ENCODE measurements at regions not wholly inside any gene's neighbourhood (a gene's known extent, or its start where the extent isn't known, plus 50 kb on each side); places are given as distances from the start of the nearest gene placed in this dataset.
"Not testable (repeated sequence)": the region's sequence is repeated elsewhere in the genome, so short reads cannot be mapped to it uniquely, and the experiment has no call there.

- DNase-seq = no peak
Observed at GRCh38 chr13:33634546-33634982, 183.4 kb upstream of the RFC3 start.

- no peak for DNase-seq
Observed at GRCh38 chr13:33636243-33636642, 181.7 kb upstream of the RFC3 start.

- no peak for DNase-seq
Observed at GRCh38 chr13:33636955-33637670, 180.8 kb upstream of the RFC3 start.

GRCh38 chr13:33637978-33638743 lies 179.8 kb upstream of the RFC3 start:
- DNase-seq = no peak

- DNase-seq = no peak
Observed at GRCh38 chr13:33639158-33639557, 178.8 kb upstream of the RFC3 start.

- DNase-seq = no peak
Observed at GRCh38 chr13:33639626-33640080, 178.3 kb upstream of the RFC3 start.

- DNase-seq = no peak
Observed at GRCh38 chr13:33640832-33641231, 177.1 kb upstream of the RFC3 start.

GRCh38 chr13:33642374-33643065 lies 175.4 kb upstream of the RFC3 start:
- no peak for DNase-seq

- no peak for DNase-seq
Observed at GRCh38 chr13:33644581-33645543, 173.1 kb upstream of the RFC3 start.

GRCh38 chr13:33645591-33646554 lies 172.1 kb upstream of the RFC3 start:
- no peak for DNase-seq

- DNase-seq = no peak
Observed at GRCh38 chr13:33649212-33649878, 168.6 kb upstream of the RFC3 start.

- DNase-seq = no peak
Observed at GRCh38 chr13:33651766-33652165, 166.2 kb upstream of the RFC3 start.

- no peak for DNase-seq
Observed at GRCh38 chr13:33657274-33657673, 160.7 kb upstream of the RFC3 start.

- DNase-seq = no peak
Observed at GRCh38 chr13:33659466-33659865, 158.5 kb upstream of the RFC3 start.

- DNase-seq = no peak
Observed at GRCh38 chr13:33659894-33660293, 158.1 kb upstream of the RFC3 start.

- DNase-seq = no peak
Observed at GRCh38 chr13:33662392-33662791, 155.6 kb upstream of the RFC3 start.

GRCh38 chr13:33665626-33666175 lies 152.2 kb upstream of the RFC3 start:
- no peak for DNase-seq

GRCh38 chr13:33671560-33671959 lies 146.4 kb upstream of the RFC3 start:
- DNase-seq = no peak

- not testable (repeated sequence) for DNase-seq
Observed at GRCh38 chr13:33672022-33672421, 145.9 kb upstream of the RFC3 start.

Data from CD4-positive, alpha-beta T cell treated with Interleukin-10 for 1 hour (primary cell).